ENCODE measurements at regions not wholly inside any gene's neighbourhood (a gene's known extent, or its start where the extent isn't known, plus 50 kb on each side); places are given as distances from the start of the nearest gene placed in this dataset.

- Histone ChIP-seq H3K27me3 (no peaks in the 10 kb centered on the region), H3K36me3 (no peaks in the 10 kb centered on the region), H3K4me2 (no peak overlapping the region)
Observed at GRCh38 chrX:120761810-120762209, 113.9 kb downstream of the CT47B1 start.

GRCh38 chrX:120759685-120760084 is 116.0 kb downstream of the CT47B1 start:
- no peaks in the 10 kb centered on the region for H3K9me3 ChIP-seq (replicated peaks in 1 of 11)
- H3K27ac ChIP-seq, result no peak overlapping the region
- no peak overlapping the region for H3K4me3 ChIP-seq
- peaks cover 12 to 20% (median 13%) of the 10 kb centered on the region in 10 experiments; a peak in 19 of 20 replicates for H3K4me1 ChIP-seq
- H4K20me1 ChIP-seq, result no peaks in the 10 kb centered on the region
- H3K36me3 ChIP-seq, result no peaks in the 10 kb centered on the region
- no peak overlapping the region for H3K9ac ChIP-seq
- H3K27me3 ChIP-seq, result no peaks in the 10 kb centered on the region
- H3K4me2 ChIP-seq, result peak overlapping the region in 3 of 11 experiments; percentile 6 to 9 (median 9); a peak in 1 of 22 replicates
- no peak for TF ChIP-seq Cebpa-rat (IDR thresholded peaks at IDR 0.05)

More at GRCh38 chrX:120761810-120762209, 113.9 kb downstream of the CT47B1 start:
- H3K9ac ChIP-seq, result no peak overlapping the region
- H4K20me1 ChIP-seq, result no peaks in the 10 kb centered on the region
- TF ChIP-seq Cebpa-rat (IDR thresholded peaks at IDR 0.05), result no peak
- no peak overlapping the region for H3K4me3 ChIP-seq
- no peaks in the 10 kb centered on the region for H3K9me3 ChIP-seq (replicated peaks in 1 of 11)
- peaks cover 0 to 6% (median 0%) of the 10 kb centered on the region in 10 experiments; a peak in 1 of 20 replicates for H3K4me1 ChIP-seq
- H3K27ac ChIP-seq, result no peak overlapping the region

- no peak for TF ChIP-seq Cebpa-rat (IDR thresholded peaks at IDR 0.05)
- Histone ChIP-seq H3K9ac (no peak overlapping the region), H4K20me1 (no peaks in the 10 kb centered on the region), H3K4me2 (peak overlapping the region; percentile 1 to 59 (median 48); a peak in 21 of 22 replicates), H3K27ac (peak overlapping the region in 8 of 11 experiments; percentile 3 to 52 (median 30); a peak in 10 of 22 replicates), H3K4me3 (no peak overlapping the region), H3K36me3 (no peaks in the 10 kb centered on the region), H3K27me3 (no peaks in the 10 kb centered on the region), H3K4me1 (peaks cover 13 to 61% (median 36%) of the 10 kb centered on the region in 10 experiments), H3K9me3 (replicated peaks in 1 of 11) (peaks cover 0 to 4% (median 0%) of the 10 kb centered on the region in 11 experiments; a peak in 2 of 22 replicates)
Observed at GRCh38 chrX:120755066-120755846, 120.4 kb downstream of the CT47B1 start.

- Histone ChIP-seq H3K9ac (no peak overlapping the region), H3K4me2 (peak overlapping the region in 8 of 11 experiments; percentile 3 to 70 (median 50); a peak in 15 of 22 replicates)
Observed at GRCh38 chrX:120753413-120754251, 122.0 kb downstream of the CT47B1 start.

GRCh38 chrX:120752431-120753082 is 122.7 kb upstream of the C1GALT1C1 start:
- H3K27me3 ChIP-seq, result no peaks in the 10 kb centered on the region
- peak overlapping the region in 1 of 11 experiments; percentile 11; a peak in 1 of 22 replicates for H3K27ac ChIP-seq
- H3K36me3 ChIP-seq, result no peaks in the 10 kb centered on the region
- H3K4me2 ChIP-seq, result peak overlapping the region in 8 of 11 experiments; percentile 3 to 70 (median 50); a peak in 14 of 22 replicates
- peaks cover 22 to 81% (median 62%) of the 10 kb centered on the region in 10 experiments for H3K4me1 ChIP-seq
- no peak overlapping the region for H3K4me3 ChIP-seq
- TF ChIP-seq Cebpa-rat (IDR thresholded peaks at IDR 0.05), result no peak
- no peak overlapping the region for H3K9ac ChIP-seq
- peaks cover 0 to 4% (median 0%) of the 10 kb centered on the region in 11 experiments; a peak in 2 of 22 replicates for H3K9me3 ChIP-seq (replicated peaks in 1 of 11)
- H4K20me1 ChIP-seq, result no peaks in the 10 kb centered on the region

More at GRCh38 chrX:120753413-120754251, 122.0 kb downstream of the CT47B1 start:
- H3K27me3 ChIP-seq, result no peaks in the 10 kb centered on the region
- no peaks in the 10 kb centered on the region for H3K36me3 ChIP-seq
- H3K9me3 ChIP-seq (replicated peaks in 1 of 11), result peaks cover 0 to 4% (median 0%) of the 10 kb centered on the region in 11 experiments; a peak in 2 of 22 replicates
- peaks cover 22 to 71% (median 52%) of the 10 kb centered on the region in 10 experiments for H3K4me1 ChIP-seq
- H3K27ac ChIP-seq, result peak overlapping the region in 1 of 11 experiments; percentile 11; a peak in 1 of 22 replicates
- no peak for TF ChIP-seq Cebpa-rat (IDR thresholded peaks at IDR 0.05)
- H3K4me3 ChIP-seq, result no peak overlapping the region
- H4K20me1 ChIP-seq, result no peaks in the 10 kb centered on the region

- no peak overlapping the region for H3K9ac ChIP-seq
- H3K27ac ChIP-seq, result no peak overlapping the region
- H3K27me3 ChIP-seq, result no peaks in the 10 kb centered on the region
- peaks cover 22 to 90% (median 68%) of the 10 kb centered on the region in 10 experiments for H3K4me1 ChIP-seq
- peaks cover 0 to 4% (median 0%) of the 10 kb centered on the region in 11 experiments; a peak in 2 of 22 replicates for H3K9me3 ChIP-seq (replicated peaks in 1 of 11)
- no peaks in the 10 kb centered on the region for H3K36me3 ChIP-seq
- no peak overlapping the region for H3K4me3 ChIP-seq
- no peak for TF ChIP-seq Cebpa-rat (IDR thresholded peaks at IDR 0.05)
- peak overlapping the region in 2 of 11 experiments; percentile 10 to 87; a peak in 2 of 22 replicates for H3K4me2 ChIP-seq
- no peaks in the 10 kb centered on the region for H4K20me1 ChIP-seq
Observed at GRCh38 chrX:120751683-120752082, 121.8 kb upstream of the C1GALT1C1 start.

DNA sequence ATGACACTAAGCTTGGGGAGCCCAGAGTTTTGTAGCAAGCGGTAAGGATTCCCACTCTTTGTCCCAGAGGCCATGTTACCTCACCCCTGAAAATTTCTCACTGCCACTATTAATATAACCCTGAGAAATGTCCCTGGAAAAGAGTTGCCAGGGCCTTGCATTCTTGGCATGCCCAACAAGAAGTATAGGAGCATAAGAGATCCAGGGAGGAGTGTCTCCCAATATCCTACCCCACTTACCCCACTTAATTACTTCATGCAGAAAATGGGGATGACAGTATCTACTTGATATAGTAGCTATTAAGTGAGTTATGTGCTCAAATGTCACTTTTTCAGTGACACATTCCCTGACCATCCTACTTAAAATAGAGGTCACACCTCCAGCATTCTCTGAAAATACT is 120.5 kb upstream of the C1GALT1C1 start:
- no peaks in the 10 kb centered on the region for H3K36me3 ChIP-seq
- no peaks in the 10 kb centered on the region for H4K20me1 ChIP-seq
- peaks cover 16 to 97% (median 65%) of the 10 kb centered on the region in 10 experiments for H3K4me1 ChIP-seq
- H3K4me3 ChIP-seq, result no peak overlapping the region
- no peak overlapping the region for H3K9ac ChIP-seq
- no peaks in the 10 kb centered on the region for H3K27me3 ChIP-seq
- peak overlapping the region in 8 of 11 experiments; percentile 71 to 87 (median 74); a peak in 13 of 22 replicates for H3K4me2 ChIP-seq
- peaks cover 2 to 8% (median 4%) of the 10 kb centered on the region in 11 experiments; a peak in 17 of 22 replicates for H3K9me3 ChIP-seq (replicated peaks in 1 of 11)
- TF ChIP-seq Cebpa-rat (IDR thresholded peaks at IDR 0.05), result no peak
- H3K27ac ChIP-seq, result peak overlapping the region in 6 of 11 experiments; percentile 47 to 75 (median 60); a peak in 8 of 22 replicates

GRCh38 chrX:120749141-120749846 is 119.4 kb upstream of the C1GALT1C1 start:
- Histone ChIP-seq H3K4me3 (peak overlapping the region in 1 of 10 experiments; percentile 28; a peak in 4 of 20 replicates), H3K4me2 (peak overlapping the region; percentile 32 to 87 (median 72)), H3K36me3 (no peaks in the 10 kb centered on the region), H3K27ac (peak overlapping the region in 8 of 11 experiments; percentile 30 to 75 (median 58); a peak in 15 of 22 replicates), H3K9ac (peak overlapping the region in 4 of 11 experiments; percentile 9 to 61 (median 49); a peak in 6 of 22 replicates), H3K4me1 (peaks cover 7 to 87% (median 57%) of the 10 kb centered on the region in 10 experiments; a peak in 18 of 20 replicates), H3K27me3 (no peaks in the 10 kb centered on the region), H4K20me1 (no peaks in the 10 kb centered on the region), H3K9me3 (replicated peaks in 1 of 11) (peaks cover 9 to 18% (median 15%) of the 10 kb centered on the region in 11 experiments)
- TF ChIP-seq Cebpa-rat (IDR thresholded peaks at IDR 0.05), result no peak

All from BLaER1 treated with 17β-estradiol and CSF1 and Interleukin-3, amounts not matched to agents 10 nM and 100 nM (cell line).